Esophagus squamous epithelium (tissue), 5 donors: ENCODE measurements at regions not wholly inside any gene's neighbourhood (a gene's known extent, or its start where the extent isn't known, plus 50 kb on each side); places are given as distances from the start of the nearest gene placed in this dataset.

Experiments
- DNase-seq: peaks from one replicate; lab custom pipeline; 2025; lab: John Stamatoyannopoulos, UW
- H3K27ac ChIP-seq, 4 donors: fragments of 200-600 bp; sonication (generic); one replicate each; pipeline ENCODE4 v1.5.1; 2016 to 2019; ENCODE audit warnings: mild to moderate bottlenecking in 1 of 4
- H3K27me3 ChIP-seq, 4 donors: fragments of 200-600 bp; sonication (generic); 1 replicate in 3 of 4; 2 replicates in 1 of 4; pipeline versions ENCODE4 v1.5.1 to v1.6.0; 2017 to 2021; ENCODE audit warnings: antibody characterized with exemption in 1 of 4
- H3K36me3 ChIP-seq, 3 donors: fragments of 200-600 bp; sonication (generic); one replicate each; pipeline ENCODE4 v1.5.1; 2016 to 2019
- H3K4me1 ChIP-seq, 3 donors: fragments of 200-600 bp; sonication (generic); one replicate each; pipeline ENCODE4 v1.5.1; 2017 to 2019
- H3K4me3 ChIP-seq, 4 donors: fragments of 200-600 bp; sonication (generic); 1 replicate in 3 of 4; 2 replicates in 1 of 4; pipeline ENCODE4 v1.5.1; 2016 to 2019; ENCODE audit warnings: mild to moderate bottlenecking in 2 of 4, moderate library complexity in 1 of 4
- H3K9me3 ChIP-seq, 3 donors: fragments of 200-600 bp; sonication (generic); one replicate each; pipeline ENCODE4 v1.5.1; 2016 to 2019
- POLR2A ChIP-seq, 4 donors: fragments of 450-650 bp; IDR thresholded peaks; one replicate each; pipeline ENCODE4 v1.6.1; 2017; ENCODE audit warnings: antibody characterized with exemption in 4 of 4, mild to moderate bottlenecking in 4 of 4, moderate library complexity in 3 of 4
- WGBS, 2 donors: methylation state at CpG; one replicate each; pipeline ENCODE4 v1.1.5; 2018; 5-methylcytosine and 5-hydroxymethylcytosine counted together
- intact Hi-C: fragments of 100-400 bp; cut with DNase I; formaldehyde crosslinking; loops from one replicate; pipeline ENCODE4 v1.15.0; 2022
- TF ChIP-seq, protein P1 (sequence below), 6 experiments: fragments of 450-650 bp in 4 of 6; fragments of 200-600 bp in 2 of 6; sonication (generic) in 2 of 6; IDR thresholded peaks; one replicate each; pipeline ENCODE4 v1.5.1; 2016 to 2019; ENCODE audit warnings: antibody characterized with exemption in 6 of 6, mild to moderate bottlenecking in 4 of 6, moderate library complexity in 4 of 6
- donor health status: DM: yes; HTN: yes; CAD: no.

DNA sequence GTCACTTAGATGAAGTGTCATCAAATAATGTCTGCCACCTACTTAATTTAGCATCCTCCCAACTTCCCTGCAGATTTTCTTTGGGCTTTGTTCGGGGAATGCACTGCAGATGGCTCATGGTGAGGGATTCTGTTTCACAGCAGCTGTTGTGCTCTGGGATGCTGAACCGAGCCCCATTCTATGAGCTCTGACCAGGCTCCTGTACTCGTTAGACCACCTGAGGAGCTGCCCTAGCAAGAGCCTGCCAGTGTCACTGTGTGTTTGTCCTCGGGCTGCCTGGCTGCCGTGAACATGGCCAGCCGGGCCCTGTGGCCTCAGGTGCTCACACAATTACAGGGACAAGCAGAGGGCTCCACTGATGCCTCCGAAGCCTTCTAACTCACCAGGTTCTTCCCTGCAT lies 238.8 kb upstream of the ECI2 start:
- Histone ChIP-seq H3K36me3 (no peaks in the 10 kb centered on the region), H3K27me3 (no peaks in the 10 kb centered on the region), H3K27ac (no peak overlapping the region), H3K9me3 (no peaks in the 10 kb centered on the region), H3K4me1 (peaks cover 0 to 9% (median 0%) of the 10 kb centered on the region in 3 donors), H3K4me3 (no peak overlapping the region)
- WGBS, 2 donors, result 70 to 83% methylated on average over 6 to 7 of the region's 7 CpGs
- intact Hi-C loops, result no loop called here
- TF ChIP-seq, protein P1, sequence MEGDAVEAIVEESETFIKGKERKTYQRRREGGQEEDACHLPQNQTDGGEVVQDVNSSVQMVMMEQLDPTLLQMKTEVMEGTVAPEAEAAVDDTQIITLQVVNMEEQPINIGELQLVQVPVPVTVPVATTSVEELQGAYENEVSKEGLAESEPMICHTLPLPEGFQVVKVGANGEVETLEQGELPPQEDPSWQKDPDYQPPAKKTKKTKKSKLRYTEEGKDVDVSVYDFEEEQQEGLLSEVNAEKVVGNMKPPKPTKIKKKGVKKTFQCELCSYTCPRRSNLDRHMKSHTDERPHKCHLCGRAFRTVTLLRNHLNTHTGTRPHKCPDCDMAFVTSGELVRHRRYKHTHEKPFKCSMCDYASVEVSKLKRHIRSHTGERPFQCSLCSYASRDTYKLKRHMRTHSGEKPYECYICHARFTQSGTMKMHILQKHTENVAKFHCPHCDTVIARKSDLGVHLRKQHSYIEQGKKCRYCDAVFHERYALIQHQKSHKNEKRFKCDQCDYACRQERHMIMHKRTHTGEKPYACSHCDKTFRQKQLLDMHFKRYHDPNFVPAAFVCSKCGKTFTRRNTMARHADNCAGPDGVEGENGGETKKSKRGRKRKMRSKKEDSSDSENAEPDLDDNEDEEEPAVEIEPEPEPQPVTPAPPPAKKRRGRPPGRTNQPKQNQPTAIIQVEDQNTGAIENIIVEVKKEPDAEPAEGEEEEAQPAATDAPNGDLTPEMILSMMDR (IDR thresholded peaks at IDR 0.05), result no peak
- no peak for TF ChIP-seq POLR2A (IDR thresholded peaks at IDR 0.05)
- no peak for DNase-seq

DNA sequence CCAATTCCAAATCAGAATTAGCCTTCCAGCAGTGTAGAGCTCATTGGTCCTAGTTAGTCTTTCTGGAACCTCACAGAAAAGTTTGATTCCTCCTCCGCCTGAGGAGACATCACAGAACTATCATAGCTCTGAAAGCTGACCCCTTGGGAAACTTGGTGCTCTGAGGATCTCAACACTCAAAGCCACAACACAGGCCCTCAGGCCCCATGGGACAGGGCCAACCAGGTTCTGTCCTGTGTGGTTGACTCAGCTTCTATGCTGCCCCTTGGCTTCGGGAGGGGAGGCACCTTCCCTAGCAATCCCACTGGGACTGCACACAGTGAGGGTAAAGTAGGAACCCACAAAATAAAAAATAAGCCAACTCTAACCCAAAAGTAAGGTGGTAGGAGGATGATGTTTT lies 237.5 kb upstream of the ECI2 start:
- Histone ChIP-seq H3K27ac (no peak overlapping the region), H3K4me1 (peaks cover 0 to 9% (median 0%) of the 10 kb centered on the region in 3 donors), H3K27me3 (no peaks in the 10 kb centered on the region), H3K4me3 (no peak overlapping the region), H3K9me3 (no peaks in the 10 kb centered on the region), H3K36me3 (no peaks in the 10 kb centered on the region)
- WGBS, 2 donors, result 69% methylated on average over 2 of the region's 2 CpGs; no CpG with 5 or more reads in 1 of the 2 donors
- intact Hi-C loops, result no loop called here
- no peak for TF ChIP-seq POLR2A (IDR thresholded peaks at IDR 0.05)
- TF ChIP-seq, protein P1 (IDR thresholded peaks at IDR 0.05), result no peak
- no peak for DNase-seq

DNA sequence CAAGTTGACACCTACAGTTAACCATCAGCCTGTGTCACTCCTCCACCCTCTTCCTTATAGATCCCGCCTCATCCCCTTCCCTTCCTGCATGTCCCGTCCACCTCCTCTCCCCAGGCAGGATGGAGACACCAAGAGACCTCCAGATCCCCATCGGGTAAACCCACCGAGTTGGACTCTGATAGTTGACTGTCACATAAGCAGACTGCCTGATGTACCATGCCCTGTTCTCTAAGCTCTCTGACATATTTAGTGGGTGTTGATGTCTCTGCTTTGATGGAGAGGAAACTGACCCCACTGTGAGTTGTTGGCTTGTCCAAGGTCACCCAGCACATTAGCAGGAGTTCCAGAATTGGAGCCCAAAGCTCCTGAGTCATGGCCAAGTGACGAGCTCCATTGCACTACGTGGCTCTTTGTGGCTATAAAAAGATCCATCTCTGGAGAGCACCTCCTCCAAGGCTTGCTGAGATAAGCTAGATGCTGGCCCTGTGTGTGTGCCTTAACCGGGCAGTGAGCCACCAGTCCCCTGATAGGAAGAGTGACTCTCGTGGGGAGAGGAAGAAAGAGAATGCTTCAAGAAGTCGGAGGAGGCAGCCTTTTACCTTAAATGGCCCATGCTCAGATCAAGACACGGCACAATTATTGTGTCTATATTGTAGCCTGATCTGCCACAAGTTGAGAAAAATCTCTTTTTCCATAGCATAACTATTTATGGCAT lies 236.0 kb upstream of the ECI2 start:
- Histone ChIP-seq H3K4me1 (peaks cover 0 to 9% (median 0%) of the 10 kb centered on the region in 3 donors), H3K4me3 (no peak overlapping the region), H3K9me3 (no peaks in the 10 kb centered on the region), H3K27me3 (no peaks in the 10 kb centered on the region), H3K36me3 (no peaks in the 10 kb centered on the region), H3K27ac (no peak overlapping the region)
- intact Hi-C loops, result no loop called here
- TF ChIP-seq, protein P1 (IDR thresholded peaks at IDR 0.05), result no peak
- TF ChIP-seq POLR2A (IDR thresholded peaks at IDR 0.05), result no peak
- WGBS, 2 donors, result 69 to 77% methylated on average over 9 to 10 of the region's 10 CpGs
- no peak for DNase-seq

DNA sequence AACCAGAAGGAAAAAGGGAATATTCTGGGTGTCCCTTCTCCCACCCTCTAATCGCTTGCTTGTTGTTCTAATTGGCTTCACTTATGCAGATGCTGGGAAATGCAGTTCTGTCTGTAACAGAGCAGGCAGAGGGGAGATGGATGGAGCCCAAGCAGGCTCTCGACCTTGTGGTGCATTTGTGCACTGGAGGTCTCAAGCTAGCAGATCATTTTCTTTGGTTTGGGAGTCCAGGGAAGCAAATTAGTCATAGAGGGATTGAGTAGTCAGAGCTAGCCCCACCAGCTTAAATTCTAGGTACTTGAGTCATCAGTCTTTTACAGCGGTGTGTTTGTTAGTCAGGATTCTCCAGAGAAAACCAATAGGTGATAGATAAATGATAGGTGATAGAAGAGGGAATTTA lies 234.7 kb upstream of the ECI2 start:
- DNase-seq, result no peak
- 52 to 57% methylated on average over 3 of the region's 3 CpGs for WGBS, 2 donors
- H3K27ac ChIP-seq, result no peak overlapping the region
- intact Hi-C loops, result no loop called here
- H3K9me3 ChIP-seq, result no peaks in the 10 kb centered on the region
- no peak for TF ChIP-seq POLR2A (IDR thresholded peaks at IDR 0.05)
- TF ChIP-seq, protein P1 (IDR thresholded peaks at IDR 0.05), result no peak
- H3K36me3 ChIP-seq, result no peaks in the 10 kb centered on the region
- peaks cover 0 to 9% (median 0%) of the 10 kb centered on the region in 3 donors for H3K4me1 ChIP-seq
- H3K27me3 ChIP-seq, result no peaks in the 10 kb centered on the region
- H3K4me3 ChIP-seq, result no peak overlapping the region

DNA sequence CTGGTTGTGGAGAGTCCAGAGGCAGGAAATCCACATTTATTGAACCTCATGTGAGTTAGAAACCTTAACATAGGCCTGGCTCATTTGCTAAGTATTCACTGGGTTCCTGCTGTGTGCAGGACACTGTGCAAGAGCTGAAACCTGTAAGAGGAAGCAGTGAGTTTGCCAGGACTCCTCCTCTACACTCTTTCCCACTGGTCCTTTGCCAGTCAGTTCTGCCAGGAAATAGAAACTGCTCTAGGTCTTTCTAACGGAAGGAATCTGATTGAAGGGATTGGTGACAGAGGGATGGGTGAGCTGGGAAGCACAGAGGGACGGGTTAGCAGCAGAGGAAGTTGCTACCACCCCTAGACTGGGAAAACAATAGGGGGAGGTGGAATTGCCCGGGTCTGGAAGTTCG lies 234.2 kb upstream of the ECI2 start:
- TF ChIP-seq, protein P1 (IDR thresholded peaks at IDR 0.05), result no peak
- TF ChIP-seq POLR2A (IDR thresholded peaks at IDR 0.05), result no peak
- DNase-seq, result no peak

More for the DNA sequence above, 234.2 kb upstream of the ECI2 start:
- Histone ChIP-seq H3K9me3 (no peaks in the 10 kb centered on the region), H3K36me3 (no peaks in the 10 kb centered on the region), H3K27ac (no peak overlapping the region), H3K27me3 (no peaks in the 10 kb centered on the region), H3K4me1 (peaks cover 0 to 9% (median 0%) of the 10 kb centered on the region in 3 donors), H3K4me3 (no peak overlapping the region)
- intact Hi-C loops, result loop anchor here (10.0 kb wide), 1 partner anchor 405 kb away; the partner anchor contains the start of gene CDYL
- 62 to 63% methylated on average over 3 to 4 of the region's 4 CpGs for WGBS, 2 donors
